ENCODE measurements at regions not wholly inside any gene's neighbourhood (a gene's known extent, or its start where the extent isn't known, plus 50 kb on each side); places are given as distances from the start of the nearest gene placed in this dataset.

- no peak for DNase-seq (ENCODE audit: low spot score in 2 of 2)
- Histone ChIP-seq H3K4me3 (no peak overlapping the region), H3K9me3 (no peaks in the 10 kb centered on the region), H3K36me3 (no peaks in the 10 kb centered on the region), H3K27ac (no peak overlapping the region), H3K4me1 (no peaks in the 10 kb centered on the region), H3K27me3 (peaks cover 3% of the 10 kb centered on the region)
- TF ChIP-seq EP300 (IDR thresholded peaks at IDR 0.05) (no peak), POLR2A (IDR thresholded peaks at IDR 0.05) (no peak), POLR2AphosphoS5 (IDR thresholded peaks at IDR 0.05) (no peak), CTCF (IDR thresholded peaks at IDR 0.05) (no peak)
- WGBS = 80% methylated on average over 5 of the region's 5 CpGs
These were observed 154.3 kb upstream of the IGF1R start for GRCh38 chr15:98493966-98494511.

GRCh38 chr15:98501192-98501591, 147.1 kb upstream of the IGF1R start:
- Histone ChIP-seq H3K9me3 (no peaks in the 10 kb centered on the region), H3K4me3 (no peak overlapping the region), H3K27ac (no peak overlapping the region), H3K27me3 (peaks cover 12% of the 10 kb centered on the region), H3K4me1 (peaks cover 12% of the 10 kb centered on the region), H3K36me3 (no peaks in the 10 kb centered on the region)
- no peak for DNase-seq (ENCODE audit: low spot score in 2 of 2)
- no peak for TF ChIP-seq POLR2AphosphoS5 (IDR thresholded peaks at IDR 0.05)
- 50% methylated on average over 1 of the region's 1 CpG for WGBS

DNA sequence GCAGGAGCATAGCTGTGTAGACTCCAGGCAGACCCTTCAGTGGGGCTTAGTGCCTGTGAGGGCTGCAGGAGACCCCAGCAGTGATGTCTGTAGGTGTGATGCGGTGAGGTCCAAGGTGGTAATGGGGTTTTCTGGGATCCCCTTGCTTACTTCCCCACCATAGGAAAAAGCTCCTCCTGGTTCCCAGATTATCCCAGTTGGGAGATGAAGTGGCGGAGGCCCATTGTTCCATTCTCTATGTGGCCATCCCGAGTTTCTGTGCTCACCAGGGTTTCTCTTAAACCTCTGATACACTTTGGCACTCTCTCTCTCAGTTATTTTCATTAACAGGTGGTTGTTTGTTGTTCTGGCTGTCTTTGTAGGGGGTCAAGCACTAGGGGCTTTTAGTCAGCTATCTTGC, 146.7 kb upstream of the IGF1R start:
- Histone ChIP-seq H3K4me3 (no peak overlapping the region), H3K9me3 (no peaks in the 10 kb centered on the region), H3K27me3 (peaks cover 12% of the 10 kb centered on the region), H3K27ac (no peak overlapping the region), H3K4me1 (peaks cover 17% of the 10 kb centered on the region), H3K36me3 (no peaks in the 10 kb centered on the region)
- no peak for DNase-seq (ENCODE audit: low spot score in 2 of 2)
- TF ChIP-seq EP300 (IDR thresholded peaks at IDR 0.05) (no peak), CTCF (IDR thresholded peaks at IDR 0.05) (no peak), POLR2AphosphoS5 (IDR thresholded peaks at IDR 0.05) (no peak), POLR2A (IDR thresholded peaks at IDR 0.05) (no peak)
- 96% methylated on average over 3 of the region's 3 CpGs for WGBS

- peak in 1 of 2 donors; percentile 81 for DNase-seq (ENCODE audit: low spot score in 2 of 2)
- Histone ChIP-seq H3K4me3 (no peak overlapping the region), H3K27me3 (peaks cover 12% of the 10 kb centered on the region), H3K9me3 (no peaks in the 10 kb centered on the region), H3K36me3 (no peaks in the 10 kb centered on the region), H3K27ac (peak overlapping the region; percentile 46), H3K4me1 (peaks cover 20% of the 10 kb centered on the region)
- TF ChIP-seq CTCF (IDR thresholded peaks at IDR 0.05) = no peak
- peak in 2 of 3 donors; percentile 38 to 84 for TF ChIP-seq POLR2AphosphoS5 (IDR thresholded peaks at IDR 0.05)
- no peak for TF ChIP-seq EP300 (IDR thresholded peaks at IDR 0.05)
- no peak for TF ChIP-seq POLR2A (IDR thresholded peaks at IDR 0.05)
- 22% methylated on average over 8 of the region's 8 CpGs for WGBS
These were observed 144.4 kb upstream of the IGF1R start for GRCh38 chr15:98503970-98504369.

GRCh38 chr15:98504998-98505397, 143.3 kb upstream of the IGF1R start:
- Histone ChIP-seq H3K27me3 (peaks cover 12% of the 10 kb centered on the region), H3K36me3 (no peaks in the 10 kb centered on the region), H3K4me3 (no peak overlapping the region), H3K9me3 (no peaks in the 10 kb centered on the region), H3K4me1 (peaks cover 20% of the 10 kb centered on the region), H3K27ac (no peak overlapping the region)
- DNase-seq (ENCODE audit: low spot score in 2 of 2) = no peak
- 89% methylated on average over 9 of the region's 9 CpGs for WGBS
- TF ChIP-seq CTCF (IDR thresholded peaks at IDR 0.05) (no peak), POLR2AphosphoS5 (IDR thresholded peaks at IDR 0.05) (no peak), POLR2A (IDR thresholded peaks at IDR 0.05) (no peak), EP300 (IDR thresholded peaks at IDR 0.05) (no peak)

- Histone ChIP-seq H3K27me3 (peaks cover 12% of the 10 kb centered on the region), H3K36me3 (no peaks in the 10 kb centered on the region), H3K4me3 (no peak overlapping the region), H3K4me1 (peaks cover 20% of the 10 kb centered on the region), H3K27ac (peak overlapping the region; percentile 16), H3K9me3 (no peaks in the 10 kb centered on the region)
- 32% methylated on average over 7 of the region's 7 CpGs for WGBS
- TF ChIP-seq EP300 (IDR thresholded peaks at IDR 0.05) (no peak), POLR2A (IDR thresholded peaks at IDR 0.05) (no peak), POLR2AphosphoS5 (IDR thresholded peaks at IDR 0.05) (peak in 2 of 3 donors; percentile 49 to 59)
- peak; percentile 82 to 91 for DNase-seq (ENCODE audit: low spot score in 2 of 2)
These were observed 142.7 kb upstream of the IGF1R start for GRCh38 chr15:98505611-98506031.

Data from suprapubic skin (tissue), 4 donors.